Smooth muscle cell (in vitro differentiated cells): ENCODE measurements at regions not wholly inside any gene's neighbourhood (a gene's known extent, or its start where the extent isn't known, plus 50 kb on each side); places are given as distances from the start of the nearest gene placed in this dataset.

Experiments
- DNase-seq: peaks from one replicate; lab custom pipeline; 2025; ENCODE audit not compliant: unreplicated experiment; lab: John Stamatoyannopoulos, UW
- H2AFZ ChIP-seq: fragments of 200-600 bp; sonication (generic); 2 replicates; pipeline ENCODE4 v1.6.0; 2016; ENCODE audit warnings: antibody characterized with exemption, low read depth, mild to moderate bottlenecking
- H3F3A ChIP-seq: fragments of 200-600 bp; sonication (generic); 2 replicates; pipeline ENCODE4 v1.6.0; 2017; ENCODE audit warnings: antibody characterized with exemption, low read depth
- H3K27ac ChIP-seq: fragments of 200-600 bp; sonication (generic); 2 replicates; pipeline ENCODE4 v1.5.1; 2016; ENCODE audit warnings: low read depth, mild to moderate bottlenecking
- H3K27me3 ChIP-seq: fragments of 200-600 bp; sonication (generic); 2 replicates; pipeline ENCODE4 v1.6.1; 2016; ENCODE audit warnings: low read depth, mild to moderate bottlenecking
- H3K36me3 ChIP-seq: fragments of 200-600 bp; sonication (generic); 2 replicates; pipeline ENCODE4 v1.5.1; 2016; ENCODE audit warnings: low read depth
- H3K4me1 ChIP-seq: fragments of 200-600 bp; sonication (generic); 2 replicates; pipeline ENCODE4 v1.5.1; 2016; ENCODE audit warnings: low read depth
- H3K4me2 ChIP-seq: fragments of 200-600 bp; sonication (generic); 2 replicates; pipeline ENCODE4 v1.6.0; 2016; ENCODE audit warnings: mild to moderate bottlenecking
- H3K4me3 ChIP-seq: fragments of 200-600 bp; sonication (generic); 2 replicates; pipeline ENCODE4 v1.5.1; 2016; ENCODE audit warnings: mild to moderate bottlenecking
- H3K79me2 ChIP-seq: fragments of 200-600 bp; sonication (generic); 2 replicates; pipeline ENCODE4 v1.6.0; 2016; ENCODE audit warnings: low read depth, mild to moderate bottlenecking
- H3K9ac ChIP-seq: fragments of 200-600 bp; sonication (generic); 2 replicates; pipeline ENCODE4 v1.6.0; 2016; ENCODE audit warnings: low read depth
- H3K9me3 ChIP-seq: fragments of 200-600 bp; sonication (generic); replicated peaks from 2 replicates; pipeline ENCODE4 v1.5.1; 2016; ENCODE audit warnings: low read depth
- H4K20me1 ChIP-seq: fragments of 200-600 bp; sonication (generic); 2 replicates; pipeline ENCODE4 v1.6.0; 2016; ENCODE audit warnings: low read depth
- WGBS: methylation state at CpG from one replicate; pipeline ENCODE4 v1.1.7; 2016; ENCODE audit warnings: low lambda C conversion rate; 5-methylcytosine and 5-hydroxymethylcytosine counted together
- TF ChIP-seq, protein P1 (sequence below): fragments of 200-600 bp; sonication (generic); IDR thresholded peaks from 2 replicates; pipeline ENCODE4 v1.5.1; 2017; ENCODE audit warnings: borderline replicate concordance, mild to moderate bottlenecking, antibody characterized with exemption; ENCODE audit not compliant: insufficient read depth, poor library complexity, severe bottlenecking

DNA sequence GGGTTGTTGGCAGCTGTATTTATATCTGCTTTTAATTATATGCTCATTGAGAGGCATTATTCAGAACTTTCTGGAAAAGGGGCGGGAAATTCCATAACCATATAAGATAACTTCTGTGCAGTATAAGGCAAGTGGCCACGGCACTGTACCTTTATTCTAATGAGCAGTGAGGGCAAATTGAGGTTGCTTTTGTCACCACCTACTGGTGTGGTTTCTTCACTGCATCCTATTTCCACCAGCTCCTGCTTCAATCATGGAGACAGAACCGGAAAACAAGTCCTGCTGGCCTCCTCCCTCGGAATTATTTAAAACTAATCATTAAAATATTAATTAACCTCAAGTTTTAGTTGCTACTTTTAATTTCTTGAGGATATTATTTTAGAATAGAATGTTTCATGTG lies 759.4 kb downstream of the CBLN2 start:
- Histone ChIP-seq H3K36me3 (no peaks in the 10 kb centered on the region), H3K27ac (no peak overlapping the region), H4K20me1 (no peaks in the 10 kb centered on the region), H3F3A (no peaks in the 10 kb centered on the region), H3K27me3 (no peaks in the 10 kb centered on the region), H3K9me3 (no peaks in the 10 kb centered on the region), H3K4me1 (no peaks in the 10 kb centered on the region), H3K4me3 (no peak overlapping the region), H3K9ac (no peak overlapping the region), H3K79me2 (no peaks in the 10 kb centered on the region), H2AFZ (no peak overlapping the region), H3K4me2 (no peak overlapping the region)
- TF ChIP-seq, protein P1, sequence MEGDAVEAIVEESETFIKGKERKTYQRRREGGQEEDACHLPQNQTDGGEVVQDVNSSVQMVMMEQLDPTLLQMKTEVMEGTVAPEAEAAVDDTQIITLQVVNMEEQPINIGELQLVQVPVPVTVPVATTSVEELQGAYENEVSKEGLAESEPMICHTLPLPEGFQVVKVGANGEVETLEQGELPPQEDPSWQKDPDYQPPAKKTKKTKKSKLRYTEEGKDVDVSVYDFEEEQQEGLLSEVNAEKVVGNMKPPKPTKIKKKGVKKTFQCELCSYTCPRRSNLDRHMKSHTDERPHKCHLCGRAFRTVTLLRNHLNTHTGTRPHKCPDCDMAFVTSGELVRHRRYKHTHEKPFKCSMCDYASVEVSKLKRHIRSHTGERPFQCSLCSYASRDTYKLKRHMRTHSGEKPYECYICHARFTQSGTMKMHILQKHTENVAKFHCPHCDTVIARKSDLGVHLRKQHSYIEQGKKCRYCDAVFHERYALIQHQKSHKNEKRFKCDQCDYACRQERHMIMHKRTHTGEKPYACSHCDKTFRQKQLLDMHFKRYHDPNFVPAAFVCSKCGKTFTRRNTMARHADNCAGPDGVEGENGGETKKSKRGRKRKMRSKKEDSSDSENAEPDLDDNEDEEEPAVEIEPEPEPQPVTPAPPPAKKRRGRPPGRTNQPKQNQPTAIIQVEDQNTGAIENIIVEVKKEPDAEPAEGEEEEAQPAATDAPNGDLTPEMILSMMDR = peak; percentile 31
- 70% methylated on average over 4 of the region's 4 CpGs for WGBS
- no peak for DNase-seq

DNA sequence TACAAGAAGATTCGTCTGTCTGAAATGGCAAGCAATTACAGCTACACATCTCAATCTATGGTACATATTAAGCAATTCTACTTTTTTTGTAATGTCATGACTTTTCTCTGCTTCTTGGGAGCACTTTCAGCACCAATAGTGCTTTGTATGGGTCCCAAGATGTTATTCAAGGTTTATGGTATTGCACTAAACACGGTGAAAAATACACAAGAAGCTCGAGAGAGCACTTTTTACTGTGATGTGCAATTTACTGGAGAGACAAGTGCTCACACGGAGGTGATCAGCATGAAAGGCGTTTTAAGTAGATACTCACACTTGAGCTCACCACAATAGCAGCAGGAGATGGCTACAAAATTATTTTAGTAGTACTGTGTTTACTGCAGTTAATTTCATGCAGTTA lies 783.6 kb downstream of the CBLN2 start:
- Histone ChIP-seq H3K4me2 (no peak overlapping the region), H3K27ac (no peak overlapping the region), H3K9me3 (no peaks in the 10 kb centered on the region), H4K20me1 (no peaks in the 10 kb centered on the region), H3F3A (no peaks in the 10 kb centered on the region), H2AFZ (no peak overlapping the region), H3K79me2 (no peaks in the 10 kb centered on the region), H3K9ac (no peak overlapping the region), H3K4me1 (no peaks in the 10 kb centered on the region), H3K36me3 (no peaks in the 10 kb centered on the region), H3K4me3 (no peak overlapping the region), H3K27me3 (no peaks in the 10 kb centered on the region)
- TF ChIP-seq, protein P1 = no peak
- DNase-seq = no peak
- WGBS = 79% methylated on average over 5 of the region's 5 CpGs

DNA sequence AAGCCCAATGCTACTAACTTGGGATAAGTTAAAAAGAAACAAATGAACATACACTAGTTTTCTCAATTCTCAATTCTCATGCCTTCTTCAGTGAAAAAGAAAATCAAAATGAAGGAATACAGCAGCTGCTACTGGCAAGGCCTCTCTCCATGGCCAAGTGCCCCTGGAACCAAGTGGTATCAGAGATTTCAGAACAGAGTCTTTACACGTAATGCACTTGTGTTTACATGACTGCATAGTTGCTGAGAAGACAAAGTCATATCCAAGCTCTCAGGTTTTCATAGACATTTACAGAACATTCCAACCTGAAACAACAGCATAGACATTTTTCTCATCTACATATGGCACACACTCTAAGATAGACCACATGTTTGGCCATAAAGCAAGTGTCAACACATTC lies 789.9 kb downstream of the CBLN2 start:
- Histone ChIP-seq H4K20me1 (no peaks in the 10 kb centered on the region), H3K27me3 (no peaks in the 10 kb centered on the region), H3K4me1 (no peaks in the 10 kb centered on the region), H3K27ac (no peak overlapping the region), H2AFZ (no peak overlapping the region), H3F3A (no peaks in the 10 kb centered on the region), H3K79me2 (no peaks in the 10 kb centered on the region), H3K4me3 (no peak overlapping the region), H3K4me2 (no peak overlapping the region), H3K36me3 (no peaks in the 10 kb centered on the region), H3K9ac (no peak overlapping the region), H3K9me3 (no peaks in the 10 kb centered on the region)
- TF ChIP-seq, protein P1 = no peak
- DNase-seq = no peak
- WGBS = 84% methylated on average over 1 of the region's 1 CpG

DNA sequence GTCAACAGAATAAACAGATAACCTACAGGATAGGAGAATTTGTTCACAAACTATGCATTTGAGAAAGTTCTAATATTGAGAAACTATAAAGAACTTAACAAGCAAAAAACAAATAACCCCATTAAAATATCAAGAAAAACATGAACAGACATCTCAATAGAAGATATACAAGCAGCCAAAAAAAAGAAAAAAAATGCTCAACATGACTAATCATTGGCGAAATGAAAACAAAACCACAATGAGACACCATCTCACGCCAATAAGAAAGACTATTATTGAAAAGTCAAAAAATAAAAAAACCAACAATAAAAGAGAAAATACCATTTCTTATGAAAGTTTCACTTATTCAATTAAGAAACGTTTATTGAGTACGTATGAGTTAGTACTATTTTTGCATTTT lies 800.5 kb downstream of the CBLN2 start:
- no peaks in the 10 kb centered on the region for H3K9me3 ChIP-seq
- no peaks in the 10 kb centered on the region for H3K4me1 ChIP-seq
- no peak overlapping the region for H3K4me2 ChIP-seq
- no peak overlapping the region for H3K9ac ChIP-seq
- WGBS = 86% methylated on average over 4 of the region's 4 CpGs
- DNase-seq = no peak
- H3F3A ChIP-seq = no peaks in the 10 kb centered on the region
- no peak overlapping the region for H3K27ac ChIP-seq
- no peak overlapping the region for H3K4me3 ChIP-seq
- no peaks in the 10 kb centered on the region for H4K20me1 ChIP-seq
- H3K79me2 ChIP-seq = no peaks in the 10 kb centered on the region
- no peaks in the 10 kb centered on the region for H3K36me3 ChIP-seq
- H2AFZ ChIP-seq = no peak overlapping the region
- TF ChIP-seq, protein P1 = no peak
- no peaks in the 10 kb centered on the region for H3K27me3 ChIP-seq
